ENCODE measurements at regions not wholly inside any gene's neighbourhood (a gene's known extent, or its start where the extent isn't known, plus 50 kb on each side); places are given as distances from the start of the nearest gene placed in this dataset.
"Not testable (repeated sequence)": the region's sequence is repeated elsewhere in the genome, so short reads cannot be mapped to it uniquely, and the experiment has no call there.

DNA sequence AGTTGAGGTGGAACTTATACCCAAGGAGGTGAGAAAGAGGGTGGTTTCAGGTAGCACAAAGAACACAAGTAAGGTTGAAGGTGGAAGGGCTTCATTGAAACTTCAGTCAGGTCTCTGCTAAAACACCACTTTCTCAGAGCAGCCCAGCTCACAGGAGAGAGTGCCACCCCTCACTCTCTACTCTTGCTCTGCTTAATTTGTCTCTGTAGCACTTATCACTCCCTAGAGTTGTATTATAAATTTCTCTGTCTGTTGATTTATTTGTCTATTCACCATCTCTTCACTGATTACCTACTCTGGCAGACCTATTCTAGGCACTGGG lies 353.8 kb upstream of the CNR1 start:
- H3K36me3 Mint-ChIP-seq: peaks cover 0 to 3% of the 10 kb centered on the region in 2 donors
- H3K4me1 Mint-ChIP-seq: no peaks in the 10 kb centered on the region
- ATAC-seq (replicated peaks) (no peak), DNase-seq (no peak)
- H3K27me3 Mint-ChIP-seq: peaks cover 4 to 6% of the 10 kb centered on the region in 2 donors
- H3K4me3 Mint-ChIP-seq: no peak overlapping the region
- no peak overlapping the region for H3K27ac Mint-ChIP-seq
- H3K9me3 Mint-ChIP-seq: peaks cover 5 to 6% of the 10 kb centered on the region in 2 donors

DNA sequence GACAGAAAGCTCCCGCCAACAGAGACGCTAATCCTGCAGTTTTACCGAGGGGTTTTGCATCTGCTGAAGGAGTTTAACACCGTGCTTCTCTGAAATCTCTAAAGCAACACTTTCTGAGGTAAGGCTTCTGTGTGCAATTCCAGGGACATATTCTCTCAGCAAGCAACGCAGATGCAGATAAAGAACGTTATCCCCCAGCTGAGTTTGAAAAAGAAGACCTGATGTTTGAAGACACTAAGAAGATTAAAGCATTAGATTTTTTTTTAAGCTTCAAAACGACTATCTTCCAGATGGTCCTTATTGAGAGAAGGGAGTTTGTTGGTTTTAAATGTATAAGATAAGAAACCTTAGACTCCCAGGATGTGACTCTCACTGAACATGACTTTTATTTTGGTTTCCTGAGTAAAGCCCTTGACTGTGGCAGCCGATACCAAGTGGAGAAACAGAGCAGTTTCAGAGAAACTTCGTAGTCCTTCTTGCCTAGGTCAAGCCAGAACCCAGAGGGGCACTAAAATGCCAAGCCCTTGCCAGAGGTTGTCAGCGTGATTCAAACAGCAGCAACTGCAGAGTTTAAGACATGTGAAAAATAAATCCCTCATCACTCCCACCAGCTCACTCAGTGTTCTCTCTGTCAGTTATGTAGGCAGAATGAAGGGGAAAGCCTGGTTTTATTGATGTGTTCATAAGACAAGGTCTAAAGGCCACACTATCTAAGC lies 353.3 kb upstream of the CNR1 start:
- H3K4me3 Mint-ChIP-seq: no peak overlapping the region
- H3K9me3 Mint-ChIP-seq: peaks cover 4 to 5% of the 10 kb centered on the region in 2 donors
- peaks cover 0 to 3% of the 10 kb centered on the region in 2 donors for H3K36me3 Mint-ChIP-seq
- H3K4me1 Mint-ChIP-seq: no peaks in the 10 kb centered on the region
- H3K27me3 Mint-ChIP-seq: peaks cover 4 to 6% of the 10 kb centered on the region in 2 donors
- DNase-seq (no peak), ATAC-seq (replicated peaks) (no peak)
- H3K27ac Mint-ChIP-seq: no peak overlapping the region

DNA sequence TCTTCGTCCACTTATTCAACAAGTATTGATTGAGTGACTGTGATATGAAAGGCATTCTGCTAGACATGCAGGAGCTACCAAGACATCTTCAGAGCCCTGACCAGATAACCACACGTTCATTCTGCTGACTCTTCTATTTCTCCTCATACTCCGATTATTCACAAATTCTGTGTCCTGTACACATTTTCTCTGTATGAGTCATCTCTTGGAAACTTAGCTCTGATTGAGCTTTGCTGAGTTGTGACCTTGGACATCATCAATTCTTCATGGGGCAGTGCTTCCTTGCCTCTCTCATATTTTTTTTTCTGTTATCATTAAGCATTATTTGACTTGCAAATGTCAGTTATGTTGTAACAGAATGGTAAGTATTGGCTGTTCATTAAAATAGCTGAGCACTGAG lies 351.6 kb upstream of the CNR1 start:
- Mint-ChIP-seq H3K36me3 (peaks cover 0 to 3% of the 10 kb centered on the region in 2 donors), H3K9me3 (peaks cover 4 to 5% of the 10 kb centered on the region in 2 donors), H3K4me1 (no peaks in the 10 kb centered on the region), H3K4me3 (no peak overlapping the region), H3K27me3 (peaks cover 6% of the 10 kb centered on the region in 2 donors), H3K27ac (no peak overlapping the region)
- DNase-seq (no peak), ATAC-seq (replicated peaks) (no peak)

DNA sequence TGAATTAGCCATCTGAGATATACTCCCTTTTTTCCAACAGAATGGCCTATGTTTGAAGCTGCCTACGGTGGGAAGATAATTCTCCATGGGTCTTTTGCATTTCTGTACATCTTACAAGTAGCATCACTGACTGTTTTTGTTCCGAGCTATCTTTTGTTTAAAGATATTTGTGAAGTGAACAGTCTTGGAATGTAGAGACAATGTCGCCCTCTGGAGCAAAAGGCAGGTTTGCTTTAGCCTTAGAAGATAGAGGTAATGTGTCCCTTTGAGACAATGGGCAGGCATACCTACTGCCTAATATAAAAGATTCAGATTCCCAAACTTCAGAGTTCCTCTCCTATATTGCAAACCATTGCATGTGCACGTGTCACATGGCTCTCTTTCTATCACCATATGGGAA lies 347.8 kb upstream of the CNR1 start:
- no peak overlapping the region for H3K27ac Mint-ChIP-seq
- ATAC-seq (replicated peaks): no peak
- no peak overlapping the region for H3K4me3 Mint-ChIP-seq
- H3K27me3 Mint-ChIP-seq: peaks cover 0 to 6% of the 10 kb centered on the region in 2 donors
- peaks cover 0 to 1% of the 10 kb centered on the region in 2 donors for H3K9me3 Mint-ChIP-seq
- H3K36me3 Mint-ChIP-seq: no peaks in the 10 kb centered on the region
- no peak for DNase-seq
- no peaks in the 10 kb centered on the region for H3K4me1 Mint-ChIP-seq

DNA sequence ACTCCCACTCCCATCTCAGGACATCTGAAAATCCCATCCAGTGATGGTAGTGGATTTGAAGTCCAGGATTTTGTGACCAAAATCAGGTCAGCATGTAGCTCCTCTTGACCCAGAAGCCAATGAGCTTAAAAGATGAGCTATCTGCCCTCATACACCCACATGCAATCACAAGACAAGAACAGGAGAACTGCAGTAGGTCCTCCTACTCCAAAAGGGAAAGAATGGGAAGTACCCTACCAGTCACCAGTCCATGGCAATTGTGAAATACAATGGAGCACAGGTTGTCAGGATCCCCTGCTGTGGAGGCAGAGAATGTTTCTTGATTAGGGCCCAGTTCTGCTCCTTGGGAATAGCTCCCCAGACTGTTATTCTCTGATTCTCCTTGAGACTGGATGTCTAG lies 347.3 kb upstream of the CNR1 start:
- peaks cover 0 to 2% of the 10 kb centered on the region in 2 donors for H3K9me3 Mint-ChIP-seq
- H3K36me3 Mint-ChIP-seq: no peaks in the 10 kb centered on the region
- peaks cover 0 to 6% of the 10 kb centered on the region in 2 donors for H3K27me3 Mint-ChIP-seq
- H3K4me1 Mint-ChIP-seq: no peaks in the 10 kb centered on the region
- no peak for DNase-seq
- H3K4me3 Mint-ChIP-seq: no peak overlapping the region
- no peak overlapping the region for H3K27ac Mint-ChIP-seq
- no peak for ATAC-seq (replicated peaks)

DNA sequence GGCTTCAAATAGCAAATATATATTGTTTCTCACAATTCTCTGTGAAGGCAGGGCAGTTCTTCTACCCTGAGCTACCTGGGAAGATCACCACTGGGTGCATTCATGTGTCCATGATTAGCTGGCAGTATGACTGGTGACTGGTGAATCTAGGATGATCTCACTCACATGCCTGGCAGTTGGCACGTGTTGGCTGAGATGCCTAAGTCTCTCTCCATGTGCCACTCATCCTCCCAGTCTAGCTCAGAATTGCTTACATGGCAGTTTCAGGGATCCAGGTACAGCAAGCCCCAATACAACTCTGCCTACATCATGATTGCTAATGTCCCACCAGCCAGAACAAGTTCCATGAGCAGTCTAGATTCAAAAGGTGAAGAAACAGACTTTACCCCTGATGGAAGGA lies 346.8 kb upstream of the CNR1 start:
- H3K4me1 Mint-ChIP-seq: no peaks in the 10 kb centered on the region
- DNase-seq (no peak), ATAC-seq (replicated peaks) (no peak)
- peaks cover 0 to 6% of the 10 kb centered on the region in 2 donors for H3K27me3 Mint-ChIP-seq
- H3K36me3 Mint-ChIP-seq: no peaks in the 10 kb centered on the region
- H3K27ac Mint-ChIP-seq: no peak overlapping the region
- no peak overlapping the region for H3K4me3 Mint-ChIP-seq
- peaks cover 0 to 2% of the 10 kb centered on the region in 2 donors for H3K9me3 Mint-ChIP-seq

DNA sequence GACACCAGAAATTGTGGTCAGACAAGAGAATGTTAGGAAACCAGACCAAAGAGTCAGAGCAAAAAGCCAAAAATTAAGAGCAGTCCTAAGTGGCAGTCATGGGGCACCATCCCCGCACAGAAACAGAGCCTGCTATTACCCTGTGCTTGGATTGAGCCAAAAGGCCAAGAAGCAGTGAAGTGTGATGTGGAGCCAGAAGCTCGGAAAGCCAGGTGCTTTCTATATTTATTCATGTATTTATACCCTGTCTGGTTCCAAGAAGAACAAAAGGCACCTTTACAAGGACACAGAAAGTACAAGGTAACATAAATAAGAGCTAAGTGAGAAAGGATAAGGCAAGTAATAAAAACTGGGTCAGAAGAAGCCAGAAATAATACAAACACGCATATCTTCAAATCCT lies 336.2 kb upstream of the CNR1 start:
- peaks cover 18 to 34% of the 10 kb centered on the region in 2 donors for H3K9me3 Mint-ChIP-seq
- DNase-seq (no peak), ATAC-seq (replicated peaks) (no peak)
- no peaks in the 10 kb centered on the region for H3K27me3 Mint-ChIP-seq
- H3K36me3 Mint-ChIP-seq: peaks cover 0 to 16% of the 10 kb centered on the region in 2 donors
- peaks cover 10 to 18% of the 10 kb centered on the region in 2 donors for H3K4me1 Mint-ChIP-seq
- H3K27ac Mint-ChIP-seq: no peak overlapping the region
- no peak overlapping the region for H3K4me3 Mint-ChIP-seq

DNA sequence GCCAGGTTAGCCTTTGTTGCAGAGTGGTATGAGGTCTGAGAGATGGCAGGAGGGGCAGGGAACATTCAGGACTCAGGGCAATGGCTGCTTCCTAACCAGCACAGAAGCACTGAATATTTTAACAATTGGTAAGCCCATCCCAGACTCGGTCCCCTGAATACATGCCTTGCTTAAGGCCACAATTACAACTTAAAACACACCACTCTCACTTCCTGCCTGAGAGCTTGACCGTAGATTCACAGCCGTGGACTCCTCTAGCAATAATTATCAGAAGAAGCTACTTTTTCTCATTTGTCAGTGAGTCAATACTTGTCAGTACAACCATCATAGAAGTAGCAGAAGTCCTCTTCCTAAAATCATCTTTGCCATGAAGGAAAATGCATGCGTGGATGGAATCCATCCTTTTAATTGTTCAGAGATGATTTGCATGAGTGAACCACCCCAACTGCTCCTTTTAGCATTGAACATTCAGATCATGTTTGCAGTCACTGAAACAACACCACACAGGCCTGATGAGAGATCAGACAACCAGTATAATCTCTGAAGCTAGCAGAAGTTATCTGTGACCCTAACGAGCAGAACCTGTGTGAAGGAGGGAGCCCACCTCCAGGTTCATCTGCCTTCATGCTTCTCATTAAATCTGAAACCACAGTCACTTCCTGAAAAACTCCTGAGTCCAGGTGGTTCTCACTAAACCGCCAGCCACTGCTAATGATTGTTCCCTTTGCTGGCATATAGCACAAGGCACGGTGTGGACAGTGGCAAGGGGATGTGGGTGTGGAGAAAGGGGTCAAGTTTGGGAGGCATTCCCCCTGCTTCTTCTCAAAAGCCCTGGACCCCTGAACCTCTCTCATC lies 333.9 kb upstream of the CNR1 start:
- Mint-ChIP-seq H3K27ac (no peak overlapping the region), H3K36me3 (peaks cover 0 to 11% of the 10 kb centered on the region in 2 donors), H3K4me3 (peak overlapping the region in 1 of 2 donors; percentile 14), H3K4me1 (peaks cover 10 to 20% of the 10 kb centered on the region in 2 donors), H3K9me3 (peaks cover 13 to 24% of the 10 kb centered on the region in 2 donors), H3K27me3 (no peaks in the 10 kb centered on the region)
- ATAC-seq (replicated peaks) (peak in 1 of 2 donors; percentile 38), DNase-seq (no peak)

DNA sequence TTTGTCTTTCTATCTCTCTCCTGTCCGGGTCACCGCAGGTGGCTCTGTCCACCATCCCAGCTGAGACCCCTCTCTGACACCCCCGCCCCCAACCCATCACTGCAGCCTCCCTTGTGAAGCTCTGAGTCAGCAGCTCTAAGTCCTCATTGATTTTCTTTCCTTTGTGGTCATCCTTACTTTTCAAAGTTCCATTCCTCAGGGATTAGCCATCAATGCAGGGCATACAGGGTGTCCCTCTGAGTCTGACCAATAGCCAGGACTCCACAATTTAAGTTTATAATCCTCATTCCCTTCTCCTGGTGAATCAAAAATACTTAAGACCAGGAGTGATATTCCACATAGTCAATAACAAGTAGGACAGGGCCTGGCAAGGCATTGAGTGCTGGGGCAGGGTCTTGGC lies 333.3 kb upstream of the CNR1 start:
- no peak for ATAC-seq (replicated peaks)

DNA sequence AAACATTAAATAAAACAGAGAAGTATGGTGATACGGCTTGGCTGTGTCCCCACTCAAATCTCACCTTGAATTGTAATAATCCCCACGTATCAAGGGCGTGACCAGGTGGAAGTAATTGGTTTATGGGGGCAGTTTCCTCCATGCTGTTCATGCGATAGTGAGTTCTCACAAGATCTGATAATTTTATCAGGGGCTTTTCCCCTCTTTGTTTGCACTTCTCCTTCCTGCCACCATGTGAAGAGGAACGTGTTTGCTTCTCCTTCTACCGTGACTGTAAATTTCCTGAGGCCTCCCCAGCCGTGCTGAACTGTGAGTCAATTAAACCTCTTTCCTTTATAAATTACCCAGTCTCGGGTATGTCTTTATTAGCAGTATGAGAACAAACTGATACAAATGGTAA lies 331.3 kb upstream of the CNR1 start:
- peaks cover 9 to 24% of the 10 kb centered on the region in 2 donors for H3K9me3 Mint-ChIP-seq
- peaks cover 18 to 40% of the 10 kb centered on the region in 2 donors for H3K4me1 Mint-ChIP-seq
- H3K36me3 Mint-ChIP-seq: peaks cover 2 to 15% of the 10 kb centered on the region in 2 donors
- not testable (repeated sequence) for H3K27me3 Mint-ChIP-seq; ATAC-seq (replicated peaks); H3K4me3 Mint-ChIP-seq; DNase-seq
- H3K27ac Mint-ChIP-seq: peak overlapping the region; percentile 32

More for the DNA sequence above, 333.3 kb upstream of the CNR1 start:
- H3K9me3 Mint-ChIP-seq: peaks cover 9 to 24% of the 10 kb centered on the region in 2 donors
- DNase-seq: no peak
- no peak overlapping the region for H3K4me3 Mint-ChIP-seq
- H3K27me3 Mint-ChIP-seq: no peaks in the 10 kb centered on the region
- H3K27ac Mint-ChIP-seq: no peak overlapping the region
- H3K4me1 Mint-ChIP-seq: peaks cover 12 to 27% of the 10 kb centered on the region in 2 donors
- peaks cover 0 to 11% of the 10 kb centered on the region in 2 donors for H3K36me3 Mint-ChIP-seq

DNA sequence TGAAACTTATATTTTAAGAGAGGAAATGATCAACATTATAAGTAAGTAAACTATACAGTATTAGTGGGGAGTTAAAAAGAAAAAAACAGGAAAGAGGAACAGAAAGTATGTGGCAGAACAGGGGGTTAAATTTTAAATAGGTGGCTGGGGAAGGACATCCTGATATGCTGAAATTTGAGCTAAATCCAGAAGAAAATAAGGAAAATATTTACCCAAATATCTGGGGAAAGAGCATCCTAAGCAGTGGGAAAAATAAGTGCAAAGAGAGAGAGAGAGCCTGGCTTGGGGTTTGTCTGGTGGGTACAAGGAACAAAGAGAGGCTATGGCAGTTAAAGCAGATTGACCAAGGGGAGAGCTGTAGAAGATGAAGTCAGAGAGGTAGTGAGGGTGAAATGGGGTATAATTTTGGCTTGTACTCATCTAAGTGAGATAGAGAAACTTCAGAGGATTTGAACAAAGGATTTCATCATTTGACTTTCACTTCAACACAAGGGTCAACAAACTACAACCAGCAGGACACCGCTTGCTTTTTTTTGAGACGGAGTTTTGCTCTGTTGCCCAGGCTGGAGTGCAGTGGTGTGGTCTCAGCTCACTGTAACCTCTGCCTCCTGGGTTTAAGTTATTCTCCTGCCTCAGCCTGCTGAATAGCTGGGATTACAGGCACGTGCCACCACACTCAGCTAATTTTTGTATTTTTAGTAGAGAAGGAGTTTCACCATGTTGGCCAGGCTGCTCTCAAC lies 328.4 kb upstream of the CNR1 start:
- peak overlapping the region; percentile 33 for H3K27ac Mint-ChIP-seq
- no peak for DNase-seq
- peaks cover 9 to 20% of the 10 kb centered on the region in 2 donors for H3K9me3 Mint-ChIP-seq
- H3K36me3 Mint-ChIP-seq: peaks cover 2 to 15% of the 10 kb centered on the region in 2 donors
- no peaks in the 10 kb centered on the region for H3K27me3 Mint-ChIP-seq
- ATAC-seq (replicated peaks): peak; percentile 75 to 78
- peak overlapping the region in 1 of 2 donors; percentile 51 for H3K4me3 Mint-ChIP-seq
- H3K4me1 Mint-ChIP-seq: peaks cover 12 to 29% of the 10 kb centered on the region in 2 donors

DNA sequence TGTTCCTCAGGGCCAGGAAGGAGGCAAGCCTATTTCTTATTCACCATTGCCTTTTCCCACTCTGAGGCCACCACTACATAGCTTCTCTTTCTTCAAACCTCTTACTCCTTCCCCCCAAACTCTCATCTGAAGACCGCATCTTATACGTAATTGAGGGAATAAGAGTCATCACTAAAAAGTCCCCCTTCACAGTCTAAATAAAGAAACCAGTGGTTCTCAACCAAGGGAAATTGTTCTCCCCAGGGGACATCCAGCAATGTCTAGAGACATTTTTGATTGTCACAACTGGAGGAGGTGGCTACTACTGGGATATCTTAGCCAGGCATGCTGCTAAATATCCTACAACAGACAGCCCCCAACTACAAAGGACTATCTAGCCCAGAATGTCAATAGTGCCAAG lies 327.6 kb upstream of the CNR1 start:
- Mint-ChIP-seq H3K9me3 (peaks cover 9 to 11% of the 10 kb centered on the region in 2 donors), H3K27ac (peak overlapping the region; percentile 6), H3K4me1 (peaks cover 12 to 24% of the 10 kb centered on the region in 2 donors), H3K27me3 (no peaks in the 10 kb centered on the region), H3K36me3 (peaks cover 2 to 10% of the 10 kb centered on the region in 2 donors), H3K4me3 (peak overlapping the region in 1 of 2 donors; percentile 29)
- DNase-seq: no peak
- ATAC-seq (replicated peaks): peak; percentile 73 to 81

DNA sequence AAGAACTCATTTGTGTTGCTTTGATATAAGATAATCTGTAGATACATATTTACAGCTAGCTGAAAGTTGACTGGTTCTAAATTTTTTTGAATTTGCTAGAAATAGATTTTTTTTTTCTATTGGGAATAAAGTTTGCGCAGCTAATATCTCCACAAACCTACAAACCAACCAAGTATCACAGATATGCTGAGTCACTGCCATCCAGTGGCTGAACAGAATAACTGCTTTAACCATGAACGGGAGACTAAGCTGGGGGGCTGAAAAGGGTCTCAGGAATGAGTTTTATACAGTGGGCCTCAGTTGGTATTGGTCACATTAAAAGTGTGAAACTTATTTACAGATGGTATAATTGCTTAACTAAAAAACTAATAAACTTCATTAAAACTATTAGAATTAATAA lies 326.7 kb upstream of the CNR1 start:
- peaks cover 12 to 22% of the 10 kb centered on the region in 2 donors for H3K4me1 Mint-ChIP-seq
- DNase-seq (no peak), ATAC-seq (replicated peaks) (no peak)
- H3K9me3 Mint-ChIP-seq: peaks cover 5 to 6% of the 10 kb centered on the region in 2 donors
- H3K27me3 Mint-ChIP-seq: no peaks in the 10 kb centered on the region
- H3K36me3 Mint-ChIP-seq: peaks cover 2 to 6% of the 10 kb centered on the region in 2 donors
- H3K27ac Mint-ChIP-seq: no peak overlapping the region
- no peak overlapping the region for H3K4me3 Mint-ChIP-seq

DNA sequence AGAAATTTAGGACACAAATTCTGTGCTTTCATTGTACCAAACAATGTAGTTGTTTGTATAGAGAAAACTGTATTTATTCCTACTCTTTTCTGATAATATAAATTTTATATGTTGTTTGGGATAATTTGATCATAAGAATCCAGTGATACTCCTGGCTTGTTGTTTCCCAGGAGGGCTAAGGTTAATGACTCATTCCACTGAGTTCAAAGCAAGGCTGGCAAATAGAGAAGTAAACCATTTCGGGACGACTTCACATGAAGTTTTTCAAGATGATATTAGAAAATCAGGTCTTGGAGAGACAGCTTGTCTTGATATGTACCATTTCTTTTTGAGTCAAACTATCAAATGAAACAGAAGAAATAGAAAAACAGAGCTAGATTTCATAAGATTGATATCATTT lies 326.1 kb upstream of the CNR1 start:
- Mint-ChIP-seq H3K27ac (no peak overlapping the region), H3K9me3 (peaks cover 0 to 4% of the 10 kb centered on the region in 2 donors)
- ATAC-seq (replicated peaks): no peak

More for the DNA sequence above, 326.1 kb upstream of the CNR1 start:
- H3K36me3 Mint-ChIP-seq: peaks cover 2 to 3% of the 10 kb centered on the region in 2 donors
- H3K4me3 Mint-ChIP-seq: no peak overlapping the region
- no peak for DNase-seq
- peaks cover 12 to 22% of the 10 kb centered on the region in 2 donors for H3K4me1 Mint-ChIP-seq
- no peaks in the 10 kb centered on the region for H3K27me3 Mint-ChIP-seq

Measured in stimulated activated naive B cell treated with anti-CD40 and anti-IgM and Interleukin-4, amounts not matched to agents 10 μg/mL and 1 μg/mL and 100 μg/mL, for 72 hours (primary cell).